ENCODE measurements at regions not wholly inside any gene's neighbourhood (a gene's known extent, or its start where the extent isn't known, plus 50 kb on each side); places are given as distances from the start of the nearest gene placed in this dataset.

- no peak overlapping the region for H3K27ac ChIP-seq
- no peak for DNase-seq (ENCODE audit: low spot score)
- no peak for TF ChIP-seq CTCF (IDR thresholded peaks at IDR 0.05)
- H3K4me3 ChIP-seq: no peak overlapping the region
These were observed 239.1 kb upstream of the DKK2 start for GRCh38 chr4:107275225-107275624.

DNA sequence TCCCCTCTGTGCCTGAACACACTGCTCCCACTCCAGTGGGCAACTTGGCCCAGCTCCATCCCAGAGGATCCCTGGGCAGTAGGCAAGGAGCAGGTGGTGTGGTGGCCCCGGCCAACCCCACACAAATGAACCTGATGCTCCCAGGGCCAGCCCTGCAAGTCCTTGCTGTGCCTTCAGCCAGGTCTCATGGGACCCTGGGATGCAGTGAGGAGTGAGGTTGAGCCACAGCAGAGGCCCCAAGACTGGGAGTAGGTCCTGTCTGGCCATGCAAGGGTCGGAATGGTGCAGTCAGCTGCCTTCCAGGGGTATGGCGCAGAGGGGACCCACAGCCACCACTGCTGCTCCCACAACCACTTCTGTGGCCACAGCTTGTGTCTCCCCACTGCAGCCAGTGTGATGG, 234.5 kb upstream of the DKK2 start:
- no peak for DNase-seq (ENCODE audit: low spot score)
- Histone ChIP-seq H3K27ac (no peak overlapping the region), H3K4me3 (no peak overlapping the region)
- TF ChIP-seq CTCF (IDR thresholded peaks at IDR 0.05): no peak

DNA sequence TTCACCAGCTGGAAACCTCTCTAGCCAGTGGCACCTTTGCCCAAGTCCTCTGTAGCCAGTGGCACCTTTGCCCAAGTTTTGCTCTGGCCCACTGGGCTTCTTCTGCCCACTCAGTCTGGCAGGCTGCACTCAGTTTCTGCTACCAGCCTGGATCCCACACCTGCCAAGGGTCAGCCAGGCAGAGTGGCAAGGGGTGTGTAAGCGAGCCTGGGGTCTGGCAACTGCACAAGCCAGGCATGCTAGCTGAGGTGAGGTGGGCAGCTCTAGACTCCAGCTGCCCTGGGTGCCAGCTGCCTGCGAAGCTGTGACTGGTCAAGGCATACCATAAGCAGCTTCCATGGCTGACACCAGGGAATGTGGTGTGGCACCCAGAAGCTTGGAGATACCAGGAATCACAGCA, 233.1 kb upstream of the DKK2 start:
- TF ChIP-seq CTCF (IDR thresholded peaks at IDR 0.05): no peak
- Histone ChIP-seq H3K4me3 (no peak overlapping the region), H3K27ac (no peak overlapping the region)
- DNase-seq (ENCODE audit: low spot score): no peak

GRCh38 chr4:107265859-107266258, 229.7 kb upstream of the DKK2 start:
- Histone ChIP-seq H3K27ac (no peak overlapping the region), H3K4me3 (no peak overlapping the region)
- no peak for TF ChIP-seq CTCF (IDR thresholded peaks at IDR 0.05)
- DNase-seq (ENCODE audit: low spot score): no peak

GRCh38 chr4:107261241-107261874, 225.2 kb upstream of the DKK2 start:
- no peak overlapping the region for H3K27ac ChIP-seq
- no peak for DNase-seq (ENCODE audit: low spot score)
- no peak for TF ChIP-seq CTCF (IDR thresholded peaks at IDR 0.05)
- H3K4me3 ChIP-seq: no peak overlapping the region

- no peak for DNase-seq (ENCODE audit: low spot score)
- H3K4me3 ChIP-seq: no peak overlapping the region
- H3K27ac ChIP-seq: no peak overlapping the region
- TF ChIP-seq CTCF (IDR thresholded peaks at IDR 0.05): no peak
These were observed 222.2 kb upstream of the DKK2 start for GRCh38 chr4:107258359-107258758.

GRCh38 chr4:107255596-107255995, 219.5 kb upstream of the DKK2 start:
- no peak overlapping the region for H3K27ac ChIP-seq
- DNase-seq (ENCODE audit: low spot score): no peak
- TF ChIP-seq CTCF (IDR thresholded peaks at IDR 0.05): no peak
- H3K4me3 ChIP-seq: no peak overlapping the region

Measured in coronary artery (tissue), 2 donors.